HEK293T (cell line): ENCODE measurements at regions not wholly inside any gene's neighbourhood (a gene's known extent, or its start where the extent isn't known, plus 50 kb on each side); places are given as distances from the start of the nearest gene placed in this dataset.

Experiments used
- CTCF ChIA-PET: fragments of 350-600 bp; formaldehyde crosslinking; extraction: SDS; loops from one replicate; lab custom pipeline; 2021; ENCODE audit warnings: antibody characterized with exemption, inconsistent platforms; lab: Yijun Ruan, JAX
- POLR2A ChIA-PET: fragments of 350-600 bp; formaldehyde crosslinking; extraction: SDS; loops from one replicate; lab custom pipeline; 2020; ENCODE audit warnings: antibody characterized with exemption, inconsistent platforms; lab: Yijun Ruan, JAX
- DNase-seq: peaks from one replicate; pipeline ENCODE4 v3.0.0; 2012; ENCODE audit warnings: mixed read lengths; ENCODE audit errors: extremely low spot score
- ARNT ChIP-seq: fragments of 450-650 bp; IDR thresholded peaks from 2 replicates; pipeline ENCODE4 v1.6.1; 2017; ENCODE audit warnings: mild to moderate bottlenecking
- BHLHE40 ChIP-seq: fragments of 450-650 bp; IDR thresholded peaks from 2 replicates; pipeline ENCODE4 v1.6.1; 2016; ENCODE audit warnings: mild to moderate bottlenecking, moderate library complexity, borderline replicate concordance
- CTBP1 ChIP-seq: fragments of 450-650 bp; IDR thresholded peaks from 2 replicates; pipeline ENCODE4 v1.6.1; 2016; ENCODE audit warnings: borderline replicate concordance
- ELF4 ChIP-seq: fragments of 450-650 bp; IDR thresholded peaks from 2 replicates; pipeline ENCODE4 v1.6.1; 2017; ENCODE audit warnings: antibody characterized with exemption
- FOXA1 ChIP-seq: fragments of 450-650 bp; IDR thresholded peaks from 2 replicates; pipeline ENCODE4 v1.6.1; 2016; ENCODE audit warnings: mild to moderate bottlenecking
- FOXK2 ChIP-seq: fragments of 450-650 bp; IDR thresholded peaks from 2 replicates; pipeline ENCODE4 v1.6.1; 2016; ENCODE audit warnings: mild to moderate bottlenecking
- FOXM1 ChIP-seq: fragments of 450-650 bp; IDR thresholded peaks from 2 replicates; pipeline ENCODE4 v1.6.1; 2017; ENCODE audit warnings: mild to moderate bottlenecking, borderline replicate concordance
- HDGF ChIP-seq: fragments of 450-650 bp; IDR thresholded peaks from 2 replicates; pipeline ENCODE4 v1.6.1; 2017; ENCODE audit warnings: antibody characterized with exemption, borderline replicate concordance
- L3MBTL2 ChIP-seq: fragments of 450-650 bp; conservative IDR thresholded peaks from 2 replicates; pipeline ENCODE4 v1.6.1; 2016; ENCODE audit warnings: mild to moderate bottlenecking
- LEF1 ChIP-seq: fragments of 450-650 bp; IDR thresholded peaks from 2 replicates; pipeline ENCODE4 v1.6.1; 2017; ENCODE audit warnings: mild to moderate bottlenecking, borderline replicate concordance
- NFRKB ChIP-seq: fragments of 450-650 bp; IDR thresholded peaks from 2 replicates; pipeline ENCODE4 v1.6.1; 2016; ENCODE audit warnings: mild to moderate bottlenecking, moderate library complexity
- PKNOX1 ChIP-seq: fragments of 450-650 bp; IDR thresholded peaks from 2 replicates; pipeline ENCODE4 v1.6.1; 2016
- SP1 ChIP-seq: fragments of 450-650 bp; IDR thresholded peaks from 2 replicates; pipeline ENCODE4 v1.6.1; 2017
- SUZ12 ChIP-seq: fragments of 450-650 bp; IDR thresholded peaks from 2 replicates; pipeline ENCODE4 v1.6.1; 2016; ENCODE audit warnings: mild to moderate bottlenecking
- TARDBP ChIP-seq: fragments of 450-650 bp; IDR thresholded peaks from 2 replicates; pipeline ENCODE4 v1.6.1; 2016
- ZNF384 ChIP-seq: fragments of 450-650 bp; IDR thresholded peaks from 2 replicates; pipeline ENCODE4 v1.6.1; 2016

- ChIA-PET POLR2A (no interaction called here), CTCF (no interaction called here)
- no peak for DNase-seq
- no peak for TF ChIP-seq ZNF384
Measured at GRCh38 chr4:59127006-59127405, 2016.8 kb upstream of the IGFBP7 start.

- ChIA-PET CTCF (no interaction called here), POLR2A (no interaction called here)
- no peak for TF ChIP-seq ELF4
- no peak for TF ChIP-seq BHLHE40
- TF ChIP-seq FOXK2, result no peak
- TF ChIP-seq SUZ12, result no peak
- no peak for TF ChIP-seq FOXM1
- TF ChIP-seq L3MBTL2, result no peak
- no peak for TF ChIP-seq NFRKB
- no peak for TF ChIP-seq LEF1
- TF ChIP-seq SP1, result no peak
- TF ChIP-seq PKNOX1, result no peak
- TF ChIP-seq CTBP1, result no peak
- TF ChIP-seq HDGF, result no peak
- no peak for TF ChIP-seq TARDBP
- no peak for TF ChIP-seq ZNF384
- no peak for TF ChIP-seq ARNT
- no peak for TF ChIP-seq FOXA1
- DNase-seq, result no peak
Measured at GRCh38 chr4:59127743-59128142, 2017.6 kb upstream of the IGFBP7 start.

GRCh38 chr4:59135248-59135985 is 2025.2 kb upstream of the IGFBP7 start:
- ChIA-PET CTCF (no interaction called here), POLR2A (no interaction called here)
- no peak for DNase-seq
- TF ChIP-seq ELF4, result no peak
- no peak for TF ChIP-seq HDGF
- TF ChIP-seq CTBP1, result no peak
- TF ChIP-seq PKNOX1, result no peak
- no peak for TF ChIP-seq TARDBP
- no peak for TF ChIP-seq FOXM1
- TF ChIP-seq NFRKB, result no peak
- TF ChIP-seq L3MBTL2, result no peak
- TF ChIP-seq SP1, result no peak
- TF ChIP-seq LEF1, result no peak
- TF ChIP-seq ZNF384, result no peak
- TF ChIP-seq ARNT, result no peak
- no peak for TF ChIP-seq FOXK2
- no peak for TF ChIP-seq SUZ12
- TF ChIP-seq FOXA1, result no peak
- TF ChIP-seq BHLHE40, result no peak

- CTCF ChIA-PET, result no interaction called here
- no peak for DNase-seq
- POLR2A ChIA-PET, result no interaction called here
- no peak for TF ChIP-seq FOXK2
- no peak for TF ChIP-seq ELF4
Measured at GRCh38 chr4:59161249-59161648, 2038.9 kb upstream of the ADGRL3 start.

GRCh38 chr4:59175617-59176016 is 2024.5 kb upstream of the ADGRL3 start:
- no peak for TF ChIP-seq ELF4
- TF ChIP-seq CTBP1, result no peak
- no peak for TF ChIP-seq FOXM1
- no peak for TF ChIP-seq FOXA1
- no peak for TF ChIP-seq HDGF
- TF ChIP-seq BHLHE40, result no peak
- TF ChIP-seq L3MBTL2, result no peak
- no peak for TF ChIP-seq FOXK2
- no peak for TF ChIP-seq ZNF384
- no peak for TF ChIP-seq TARDBP
- TF ChIP-seq LEF1, result no peak
- no peak for TF ChIP-seq ARNT
- TF ChIP-seq NFRKB, result no peak
- TF ChIP-seq PKNOX1, result no peak
- TF ChIP-seq SUZ12, result no peak
- no peak for TF ChIP-seq SP1
- ChIA-PET CTCF (no interaction called here), POLR2A (no interaction called here)
- DNase-seq, result no peak

GRCh38 chr4:59179372-59179771 is 2020.8 kb upstream of the ADGRL3 start:
- TF ChIP-seq ARNT (no peak), L3MBTL2 (no peak), FOXK2 (no peak), ZNF384 (no peak), PKNOX1 (no peak), SP1 (no peak), BHLHE40 (no peak), ELF4 (no peak), FOXA1 (no peak), SUZ12 (no peak), NFRKB (no peak), TARDBP (no peak), HDGF (no peak), CTBP1 (no peak), FOXM1 (no peak), LEF1 (no peak)
- ChIA-PET CTCF (no interaction called here), POLR2A (no interaction called here)
- DNase-seq, result no peak
